ENCODE measurements at regions not wholly inside any gene's neighbourhood (a gene's known extent, or its start where the extent isn't known, plus 50 kb on each side); places are given as distances from the start of the nearest gene placed in this dataset.

DNA sequence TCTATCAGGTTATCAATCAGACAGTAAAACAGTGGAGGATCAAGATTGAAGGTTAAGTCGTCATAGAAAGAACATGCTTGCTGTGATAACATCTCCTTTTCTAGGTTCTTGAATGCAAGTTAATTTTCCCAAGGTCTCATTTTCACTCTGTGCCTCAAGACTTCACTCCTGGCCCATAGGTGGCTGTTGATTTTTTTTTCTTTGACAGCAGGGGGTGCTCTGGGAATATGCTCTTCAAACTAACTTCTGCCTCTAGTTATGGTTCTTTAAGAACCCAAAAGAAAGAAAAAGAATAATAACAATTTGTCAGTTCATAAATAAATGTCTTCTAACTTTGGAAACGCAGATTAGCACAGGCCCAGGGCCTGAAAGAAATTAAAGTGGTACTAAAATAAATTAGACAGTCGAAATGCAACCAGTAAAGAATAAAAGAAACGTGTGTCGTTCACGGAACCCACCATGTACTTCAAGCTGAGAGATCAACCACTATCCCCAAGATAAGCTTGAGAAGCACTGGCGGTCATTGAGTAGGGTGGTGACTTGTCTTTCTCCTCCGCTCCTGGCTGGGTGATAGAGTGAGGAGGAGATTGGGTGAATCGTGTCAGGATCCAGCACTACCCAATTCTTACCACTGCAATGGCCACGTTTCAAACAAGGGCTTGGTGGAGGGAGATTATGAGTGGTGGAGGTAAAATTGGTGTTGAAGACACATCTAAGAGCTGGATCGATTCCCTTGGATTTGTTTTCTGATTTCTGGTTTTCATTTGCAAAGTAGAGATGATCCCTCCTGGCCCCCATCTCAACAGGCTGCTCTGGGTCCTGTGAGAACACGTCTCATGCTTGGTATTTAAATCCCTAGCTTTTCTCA, 93.4 kb upstream of the IRX4 start:
- Histone ChIP-seq H3K4me1 (peaks cover 21% of the 10 kb centered on the region), H3K4me2 (no peak overlapping the region), H3K36me3 (no peaks in the 10 kb centered on the region), H3K9me3 (0 out of 2 replicates have a peak, but pooled peaks cover 4% of the 10 kb centered on the region), H3K27me3 (no peaks in the 10 kb centered on the region), H3K27ac (no peak overlapping the region), H3K4me3 (no peak overlapping the region), H3K9ac (no peak overlapping the region), H4K20me1 (no peaks in the 10 kb centered on the region)
- no peak for TF ChIP-seq Cebpa-rat (IDR thresholded peaks at IDR 0.05)

DNA sequence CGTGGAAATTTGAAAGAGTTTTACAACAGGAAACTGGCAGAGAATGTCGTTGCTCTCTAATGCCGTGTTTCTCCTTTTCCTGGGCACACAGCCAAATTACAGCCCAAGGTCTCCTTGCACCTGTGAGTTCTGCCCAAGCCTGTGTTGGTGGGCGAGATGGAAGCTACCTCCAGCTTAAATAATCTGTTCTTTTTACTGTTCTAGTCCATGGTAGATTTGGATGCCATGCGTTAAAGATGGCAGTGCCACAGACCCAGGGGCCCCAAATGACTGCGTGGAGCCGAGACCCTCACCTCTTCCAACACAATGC, 92.6 kb upstream of the IRX4 start:
- Histone ChIP-seq H3K27ac (no peak overlapping the region), H3K9me3 (0 out of 2 replicates have a peak, but pooled peaks cover 4% of the 10 kb centered on the region), H3K4me2 (peak overlapping the region; percentile 39), H4K20me1 (no peaks in the 10 kb centered on the region), H3K4me3 (no peak overlapping the region), H3K36me3 (no peaks in the 10 kb centered on the region), H3K9ac (no peak overlapping the region), H3K4me1 (peaks cover 21% of the 10 kb centered on the region), H3K27me3 (no peaks in the 10 kb centered on the region)
- no peak for TF ChIP-seq Cebpa-rat (IDR thresholded peaks at IDR 0.05)

DNA sequence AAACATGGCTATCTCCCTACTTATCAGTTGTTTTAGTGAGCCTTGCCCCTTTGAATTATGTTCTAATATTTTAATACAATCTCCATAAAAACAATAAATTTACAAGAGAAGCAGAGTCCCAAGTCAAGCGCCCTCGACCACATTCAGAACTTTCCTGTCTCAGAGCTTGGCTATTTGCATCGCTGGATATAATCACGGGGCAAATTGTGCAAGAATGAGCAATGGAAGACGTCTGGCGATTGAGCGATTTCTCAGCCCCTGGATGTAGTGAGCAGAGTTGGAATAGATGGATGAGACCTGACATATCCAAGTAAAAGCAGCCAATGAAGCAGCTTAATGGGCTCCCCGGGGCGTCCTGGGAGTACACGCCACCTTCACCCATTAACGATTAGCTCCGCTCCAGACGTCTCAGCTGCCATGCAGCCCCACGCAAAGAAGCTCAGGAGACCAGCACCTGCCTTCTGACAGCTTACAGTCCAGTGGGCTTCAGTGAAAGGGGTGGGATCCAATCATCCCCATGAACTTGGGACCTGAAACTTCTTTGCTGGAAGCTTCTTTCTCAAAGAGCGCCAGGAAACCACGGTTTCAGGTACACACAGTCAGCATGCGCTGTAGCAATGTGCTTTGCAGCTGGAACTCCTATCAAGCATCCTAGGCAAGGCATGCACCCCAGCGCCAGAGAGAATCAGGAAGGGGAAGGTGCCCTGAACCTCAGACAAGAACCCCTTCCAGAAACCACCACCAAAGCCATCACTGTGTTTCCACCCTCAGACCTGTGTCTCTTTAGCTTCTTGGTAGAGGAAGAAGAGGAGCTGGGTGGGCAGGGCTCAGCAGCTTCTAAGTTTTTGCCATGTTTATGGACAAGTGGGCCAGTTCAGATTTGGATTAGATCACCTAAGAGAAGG, 92.0 kb upstream of the IRX4 start:
- Histone ChIP-seq H3K4me2 (peak overlapping the region; percentile 39), H3K9me3 (0 out of 2 replicates have a peak, but pooled peaks cover 4% of the 10 kb centered on the region), H4K20me1 (no peaks in the 10 kb centered on the region), H3K27me3 (no peaks in the 10 kb centered on the region), H3K27ac (no peak overlapping the region), H3K4me3 (no peak overlapping the region), H3K4me1 (peaks cover 21% of the 10 kb centered on the region), H3K9ac (no peak overlapping the region), H3K36me3 (no peaks in the 10 kb centered on the region)
- no peak for TF ChIP-seq Cebpa-rat (IDR thresholded peaks at IDR 0.05)

DNA sequence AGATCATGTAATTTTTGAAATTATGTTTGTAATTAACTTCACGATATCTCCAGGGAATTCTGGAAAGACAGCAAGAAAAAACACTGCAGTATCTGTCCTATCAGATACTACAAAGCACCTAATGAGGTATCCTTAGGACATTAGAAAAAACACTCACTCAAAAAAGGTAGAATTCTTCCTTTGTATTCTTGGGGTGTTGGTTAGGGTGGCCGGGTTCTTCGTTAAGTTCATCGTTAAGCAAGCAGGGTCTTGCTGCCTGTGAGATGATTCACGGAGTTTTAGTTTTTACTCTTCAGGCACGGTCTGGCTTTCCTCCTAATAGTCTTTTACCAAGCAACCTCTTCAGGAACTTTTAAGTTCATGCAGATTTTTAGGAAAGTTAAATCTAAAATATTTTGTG, 91.4 kb upstream of the IRX4 start:
- Histone ChIP-seq H3K27ac (no peak overlapping the region), H3K9ac (no peak overlapping the region), H3K36me3 (no peaks in the 10 kb centered on the region), H3K4me2 (no peak overlapping the region), H3K9me3 (0 out of 2 replicates have a peak, but pooled peaks cover 4% of the 10 kb centered on the region), H3K4me3 (no peak overlapping the region), H4K20me1 (no peaks in the 10 kb centered on the region), H3K27me3 (no peaks in the 10 kb centered on the region), H3K4me1 (peaks cover 19% of the 10 kb centered on the region)
- no peak for TF ChIP-seq Cebpa-rat (IDR thresholded peaks at IDR 0.05)

DNA sequence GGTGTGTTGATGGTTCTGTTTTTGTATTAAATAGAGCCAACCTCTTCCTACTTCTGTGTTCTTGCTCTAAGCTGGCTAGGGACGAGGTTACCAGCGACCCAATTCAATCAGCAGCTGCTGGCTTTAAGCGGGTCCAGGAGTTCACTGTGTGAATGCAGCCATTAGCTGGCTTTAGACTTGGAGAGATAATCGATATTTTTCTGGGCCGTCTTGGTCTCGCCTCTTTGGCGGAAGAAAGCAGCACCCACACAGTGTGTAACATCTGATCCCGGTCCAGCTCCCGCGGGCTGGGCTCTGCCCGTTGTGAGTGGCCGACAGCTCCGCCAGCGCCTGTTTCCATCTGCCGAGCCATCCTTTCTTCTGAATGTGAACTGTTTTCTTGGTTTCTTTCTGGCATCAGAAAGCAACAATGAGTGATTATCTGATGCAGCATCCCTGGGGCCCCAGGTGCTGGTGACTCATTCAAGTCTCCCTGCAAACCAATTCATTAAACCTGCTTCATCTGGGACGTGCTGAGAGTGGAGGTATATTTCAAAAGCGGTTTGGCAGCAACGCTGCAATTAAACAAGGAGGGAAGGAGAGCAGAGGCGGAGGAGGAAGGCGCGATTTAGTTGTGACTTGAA, 90.8 kb upstream of the IRX4 start:
- Histone ChIP-seq H3K9me3 (0 out of 2 replicates have a peak, but pooled peaks cover 4% of the 10 kb centered on the region), H3K4me1 (peaks cover 16% of the 10 kb centered on the region), H3K27ac (no peak overlapping the region), H4K20me1 (no peaks in the 10 kb centered on the region), H3K4me3 (no peak overlapping the region), H3K36me3 (no peaks in the 10 kb centered on the region), H3K27me3 (no peaks in the 10 kb centered on the region), H3K9ac (no peak overlapping the region), H3K4me2 (no peak overlapping the region)
- no peak for TF ChIP-seq Cebpa-rat (IDR thresholded peaks at IDR 0.05)

DNA sequence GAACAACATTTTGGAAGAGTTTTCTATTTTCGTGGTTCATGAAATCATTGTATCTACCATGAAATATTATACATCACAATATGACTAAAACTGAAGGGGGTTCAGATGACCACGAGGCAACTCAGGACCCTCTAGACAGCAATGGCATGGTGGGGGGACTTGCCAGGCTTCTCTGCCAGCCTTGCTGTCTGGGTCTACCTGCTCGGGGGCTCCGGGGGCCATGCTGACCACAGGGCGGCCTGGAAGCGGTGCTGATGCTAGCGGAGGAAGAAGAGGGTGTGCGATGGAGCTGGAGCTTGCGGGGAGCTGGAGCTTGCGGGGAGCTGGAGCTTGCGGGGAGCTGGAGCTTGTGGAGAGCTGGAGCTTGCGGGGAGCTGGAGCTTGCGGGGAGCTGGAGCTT, 89.2 kb upstream of the IRX4 start:
- no peak overlapping the region for H3K27ac ChIP-seq
- H3K27me3 ChIP-seq, result no peaks in the 10 kb centered on the region
- no peaks in the 10 kb centered on the region for H3K36me3 ChIP-seq
- no peak overlapping the region for H3K4me2 ChIP-seq
- H3K9ac ChIP-seq, result no peak overlapping the region
- no peaks in the 10 kb centered on the region for H4K20me1 ChIP-seq
- no peak for TF ChIP-seq Cebpa-rat (IDR thresholded peaks at IDR 0.05)
- no peak overlapping the region for H3K4me3 ChIP-seq
- H3K4me1 ChIP-seq, result peaks cover 28% of the 10 kb centered on the region
- no peaks in the 10 kb centered on the region for H3K9me3 ChIP-seq

GRCh38 chr5:1967736-1968135, 85.0 kb upstream of the IRX4 start:
- H3K4me2 ChIP-seq, result peak overlapping the region; percentile 48
- H3K9me3 ChIP-seq, result no peaks in the 10 kb centered on the region

DNA sequence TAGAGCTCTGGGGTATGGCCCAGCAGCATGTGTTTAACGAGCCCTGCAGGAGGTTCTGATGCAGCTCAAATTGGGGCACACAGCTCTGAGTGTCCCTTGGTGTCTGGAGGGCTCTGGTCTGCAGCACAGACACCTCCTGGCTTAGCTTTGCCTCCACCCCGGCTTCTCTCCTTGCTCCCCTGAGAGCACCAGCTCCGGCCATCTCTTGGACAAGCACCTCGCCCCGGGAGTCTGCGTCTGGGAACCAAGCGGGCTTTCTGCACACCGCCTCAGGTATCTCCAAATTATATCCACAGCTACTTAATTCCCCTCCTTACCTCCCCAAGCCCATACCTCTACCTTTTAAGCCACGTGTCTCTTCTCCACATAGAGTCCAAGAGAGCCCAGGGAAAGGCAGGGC, 83.7 kb upstream of the IRX4 start:
- Histone ChIP-seq H3K9me3 (no peaks in the 10 kb centered on the region), H3K4me3 (no peak overlapping the region), H3K4me1 (peaks cover 64% of the 10 kb centered on the region), H3K27ac (no peak overlapping the region), H3K27me3 (no peaks in the 10 kb centered on the region), H3K9ac (no peak overlapping the region), H4K20me1 (no peaks in the 10 kb centered on the region), H3K36me3 (no peaks in the 10 kb centered on the region), H3K4me2 (peak overlapping the region; percentile 48)
- TF ChIP-seq Cebpa-rat (IDR thresholded peaks at IDR 0.05), result no peak

More at GRCh38 chr5:1967736-1968135, 85.0 kb upstream of the IRX4 start:
- Histone ChIP-seq H3K36me3 (no peaks in the 10 kb centered on the region), H3K4me1 (peaks cover 55% of the 10 kb centered on the region), H4K20me1 (no peaks in the 10 kb centered on the region), H3K27ac (no peak overlapping the region), H3K27me3 (no peaks in the 10 kb centered on the region), H3K9ac (no peak overlapping the region), H3K4me3 (no peak overlapping the region)
- no peak for TF ChIP-seq Cebpa-rat (IDR thresholded peaks at IDR 0.05)

DNA sequence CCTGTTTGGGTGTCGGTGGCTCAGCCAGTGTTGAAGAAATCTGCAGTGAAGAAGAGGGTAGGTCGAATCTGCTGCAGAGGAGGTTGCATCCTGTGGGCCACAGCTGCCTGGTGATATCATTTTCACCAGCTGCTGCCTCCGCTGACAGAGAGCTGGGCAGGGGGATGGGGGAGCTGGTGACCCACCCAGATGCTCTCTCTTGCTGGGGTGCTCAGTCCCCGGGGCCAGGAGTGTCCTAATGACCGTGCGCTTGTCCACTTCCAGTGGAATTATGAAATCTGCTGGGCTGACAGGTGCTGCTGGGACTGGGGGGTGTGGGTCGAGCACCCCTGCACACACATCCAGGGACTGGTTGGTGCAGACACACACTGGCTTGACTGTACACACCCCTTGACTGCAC, 83.2 kb upstream of the IRX4 start:
- Histone ChIP-seq H3K36me3 (no peaks in the 10 kb centered on the region), H3K4me2 (peak overlapping the region; percentile 48), H4K20me1 (no peaks in the 10 kb centered on the region), H3K9ac (no peak overlapping the region), H3K4me3 (no peak overlapping the region), H3K9me3 (no peaks in the 10 kb centered on the region), H3K27me3 (no peaks in the 10 kb centered on the region), H3K27ac (no peak overlapping the region), H3K4me1 (peaks cover 67% of the 10 kb centered on the region)
- no peak for TF ChIP-seq Cebpa-rat (IDR thresholded peaks at IDR 0.05)
